Mesothelial cell of epicardium (in vitro differentiated cells): ENCODE measurements at regions not wholly inside any gene's neighbourhood (a gene's known extent, or its start where the extent isn't known, plus 50 kb on each side); places are given as distances from the start of the nearest gene placed in this dataset.

Source experiments
- DNase-seq, 2 experiments: peaks; one replicate each; pipeline ENCODE4 v3.0.0; 2021; ENCODE audit warnings: low spot score in 2 of 2; ENCODE audit not compliant: unreplicated experiment in 2 of 2
- H3K27ac Mint-ChIP-seq: 2 replicates; pipeline ENCODE4 v1.8.0; 2021; ENCODE audit warnings: mixed read lengths
- H3K27me3 Mint-ChIP-seq: 2 replicates; pipeline ENCODE4 v1.8.0; 2021; ENCODE audit warnings: low read depth, mixed read lengths
- H3K36me3 Mint-ChIP-seq: 2 replicates; pipeline ENCODE4 v1.8.0; 2021; ENCODE audit warnings: mixed read lengths
- H3K4me1 Mint-ChIP-seq: 2 replicates; pipeline ENCODE4 v1.8.0; 2021; ENCODE audit warnings: mixed read lengths
- H3K4me3 Mint-ChIP-seq: 2 replicates; pipeline ENCODE4 v1.8.0; 2021; ENCODE audit warnings: mild to moderate bottlenecking, moderate library complexity, mixed read lengths
- H3K9me3 Mint-ChIP-seq: 2 replicates; pipeline ENCODE4 v1.8.0; 2021; ENCODE audit warnings: mixed read lengths
- CTCF ChIP-seq: fragments of 200-600 bp; sonication (generic); IDR thresholded peaks from one replicate; pipeline ENCODE4 v1.5.0; 2021; ENCODE audit warnings: antibody characterized with exemption; ENCODE audit not compliant: unreplicated experiment

- Mint-ChIP-seq H3K4me1 (peaks cover 6% of the 10 kb centered on the region), H3K36me3 (no peaks in the 10 kb centered on the region), H3K27me3 (no peaks in the 10 kb centered on the region), H3K9me3 (peaks cover 3% of the 10 kb centered on the region), H3K27ac (no peak overlapping the region), H3K4me3 (no peak overlapping the region)
- DNase-seq, result no peak
- TF ChIP-seq CTCF, result no peak
Measured at GRCh38 chr5:163988566-163988965, 483.1 kb downstream of the MAT2B start.

GRCh38 chr5:163993126-163993525, 487.7 kb downstream of the MAT2B start:
- Mint-ChIP-seq H3K4me3 (no peak overlapping the region), H3K27me3 (no peaks in the 10 kb centered on the region), H3K27ac (no peak overlapping the region), H3K36me3 (no peaks in the 10 kb centered on the region), H3K9me3 (peaks cover 7% of the 10 kb centered on the region), H3K4me1 (peaks cover 8% of the 10 kb centered on the region)
- DNase-seq, result no peak
- no peak for TF ChIP-seq CTCF

- Mint-ChIP-seq H3K9me3 (peaks cover 7% of the 10 kb centered on the region), H3K27me3 (no peaks in the 10 kb centered on the region), H3K4me1 (peaks cover 8% of the 10 kb centered on the region), H3K4me3 (no peak overlapping the region), H3K27ac (no peak overlapping the region), H3K36me3 (no peaks in the 10 kb centered on the region)
- TF ChIP-seq CTCF, result no peak
- DNase-seq, result no peak
Measured at GRCh38 chr5:163995206-163995605, 489.8 kb downstream of the MAT2B start.

- H3K36me3 Mint-ChIP-seq, result no peaks in the 10 kb centered on the region
- no peak for DNase-seq
- H3K27ac Mint-ChIP-seq, result no peak overlapping the region
- H3K27me3 Mint-ChIP-seq, result no peaks in the 10 kb centered on the region
- TF ChIP-seq CTCF, result no peak
- H3K4me1 Mint-ChIP-seq, result peaks cover 8% of the 10 kb centered on the region
- peaks cover 7% of the 10 kb centered on the region for H3K9me3 Mint-ChIP-seq
- H3K4me3 Mint-ChIP-seq, result no peak overlapping the region
Measured at GRCh38 chr5:163997965-163998364, 492.5 kb downstream of the MAT2B start.

- no peaks in the 10 kb centered on the region for H3K36me3 Mint-ChIP-seq
- no peak for DNase-seq
- H3K27me3 Mint-ChIP-seq, result no peaks in the 10 kb centered on the region
- no peak overlapping the region for H3K4me3 Mint-ChIP-seq
- peaks cover 7% of the 10 kb centered on the region for H3K9me3 Mint-ChIP-seq
- peaks cover 8% of the 10 kb centered on the region for H3K4me1 Mint-ChIP-seq
- no peak for TF ChIP-seq CTCF
- H3K27ac Mint-ChIP-seq, result no peak overlapping the region
Measured at GRCh38 chr5:164000241-164000640, 494.8 kb downstream of the MAT2B start.

- Mint-ChIP-seq H3K27me3 (no peaks in the 10 kb centered on the region), H3K36me3 (no peaks in the 10 kb centered on the region), H3K4me3 (no peak overlapping the region), H3K9me3 (peaks cover 4% of the 10 kb centered on the region), H3K27ac (no peak overlapping the region), H3K4me1 (peaks cover 8% of the 10 kb centered on the region)
- no peak for DNase-seq
- TF ChIP-seq CTCF, result no peak
Measured at GRCh38 chr5:164000819-164001218, 495.4 kb downstream of the MAT2B start.
